ENCODE measurements at regions not wholly inside any gene's neighbourhood (a gene's known extent, or its start where the extent isn't known, plus 50 kb on each side); places are given as distances from the start of the nearest gene placed in this dataset.

GRCh38 chr3:151638555-151639417, 94.9 kb upstream of the AADACL2 start:
- no peak for TF ChIP-seq MAZ (IDR thresholded peaks at IDR 0.05; ENCODE audit: borderline replicate concordance, low read depth, low read length)
- no peak for TF ChIP-seq MAZ (CRISPR knock-in tag; IDR thresholded peaks at IDR 0.05; ENCODE audit: low read depth)
- no peak for TF ChIP-seq POLR2AphosphoS5 (IDR thresholded peaks at IDR 0.05; ENCODE audit: low read depth, low read length)
- no peak for TF ChIP-seq NFIC (IDR thresholded peaks at IDR 0.05; ENCODE audit: low read length)
- no peak for TF ChIP-seq ZNF792 (CRISPR knock-in tag; IDR thresholded peaks at IDR 0.05)
- TF ChIP-seq CTCF (CRISPR knock-in tag; IDR thresholded peaks at IDR 0.05) = no peak
- TF ChIP-seq TAF1 (CRISPR knock-in tag; IDR thresholded peaks at IDR 0.05) = no peak
- TF ChIP-seq HBP1 (CRISPR knock-in tag; IDR thresholded peaks at IDR 0.05; ENCODE audit: low read depth) = no peak
- no peak for TF ChIP-seq EP300 (IDR thresholded peaks at IDR 0.05; ENCODE audit: low read depth in 2 of 2, low read length in 2 of 2)
- no peak for TF ChIP-seq EP300 (CRISPR knock-in tag; IDR thresholded peaks at IDR 0.05; ENCODE audit: borderline replicate concordance)
- no peak for TF ChIP-seq HNRNPH1 (optimal IDR thresholded peaks at IDR 0.05; ENCODE audit: low read depth, low read length)
- no peak for TF ChIP-seq ZBTB25 (CRISPR knock-in tag; IDR thresholded peaks at IDR 0.05)
- no peak for TF ChIP-seq ZNF776 (CRISPR knock-in tag; IDR thresholded peaks at IDR 0.05)
- TF ChIP-seq LRRFIP1 (CRISPR knock-in tag; conservative IDR thresholded peaks at IDR 0.05) = no peak
- no peak for TF ChIP-seq ZNF788 (CRISPR knock-in tag; IDR thresholded peaks at IDR 0.05; ENCODE audit: borderline replicate concordance)

All from HepG2 (cell line).